ENCODE measurements at regions not wholly inside any gene's neighbourhood (a gene's known extent, or its start where the extent isn't known, plus 50 kb on each side); places are given as distances from the start of the nearest gene placed in this dataset.

DNA sequence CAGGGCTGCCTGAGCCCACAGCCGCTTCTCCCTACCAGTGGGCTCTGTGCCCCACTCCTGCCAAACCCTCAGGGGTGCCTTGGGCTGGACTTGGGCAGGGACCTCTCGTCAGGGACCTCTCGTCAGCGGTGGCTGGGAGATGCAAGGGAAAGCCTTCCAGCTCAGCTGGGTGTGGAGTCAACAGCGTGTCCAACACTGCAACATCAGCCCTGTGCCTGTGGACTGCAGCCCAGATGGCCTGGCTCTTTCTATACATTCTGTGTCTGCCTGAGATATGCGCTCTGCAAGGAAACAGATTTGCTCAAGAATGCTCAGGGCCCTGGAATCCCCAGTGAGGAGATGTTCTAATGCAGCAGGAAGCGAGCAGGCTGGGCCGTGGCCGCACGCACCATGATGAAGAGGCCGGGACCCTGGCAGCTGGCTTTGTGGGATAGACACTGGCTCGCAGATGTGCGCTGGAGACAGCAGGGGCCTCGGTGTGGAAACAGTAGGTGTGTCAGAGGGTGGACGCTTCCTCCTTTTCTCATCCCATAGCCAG is 85.0 kb upstream of the COL5A1 start:
- Histone ChIP-seq H3K9ac (ENCODE audit: low read depth, low read length) (no peak overlapping the region), H3K4me2 (ENCODE audit: low read depth, low read length) (no peak overlapping the region), H3K27me3 (ENCODE audit: control insufficient read depth, insufficient read depth, low read length) (no peaks in the 10 kb centered on the region), H3K27ac (ENCODE audit: insufficient read depth, low read length) (no peak overlapping the region), H4K20me1 (ENCODE audit: insufficient read depth, low read length) (no peaks in the 10 kb centered on the region; the same call in 1 of the 2 replicates), H2BK20ac (ENCODE audit: low read depth, low read length) (no peak overlapping the region), H3K14ac (replicated peaks; ENCODE audit: low read depth, low read length) (no peak overlapping the region), H4K91ac (ENCODE audit: insufficient read depth, low read depth, low read length) (no peak overlapping the region), H3K4me1 (ENCODE audit: control insufficient read depth, insufficient read depth, low read length) (peaks cover 28% of the 10 kb centered on the region), H2BK5ac (ENCODE audit: low read depth, low read length, poor library complexity, severe bottlenecking) (no peak overlapping the region), H2AFZ (replicated peaks; ENCODE audit: low read length, poor library complexity) (no peak overlapping the region), H2AK9ac (replicated peaks; ENCODE audit: low read depth, low read length, poor library complexity) (peak overlapping the region; percentile 40), H3K9me1 (ENCODE audit: insufficient read depth, low read length) (peaks cover 8% of the 10 kb centered on the region), H2AK5ac (ENCODE audit: low read depth, low read length) (peak overlapping the region; percentile 39), H3K23ac (ENCODE audit: low read depth, low read length) (no peak overlapping the region), H3K4ac (ENCODE audit: low read depth, low read length) (0 out of 2 replicates have a peak overlapping the region, but pooled peaks have one; percentile 47), H3K79me1 (ENCODE audit: low read depth in 1 of 2, low read length in 2 of 2) (no peaks in the 10 kb centered on the region), H3K18ac (ENCODE audit: low read depth, low read length) (no peak overlapping the region), H2BK120ac (ENCODE audit: low read depth, low read length) (peak overlapping the region; percentile 28; the same call in 1 of the 2 replicates), H4K5ac (ENCODE audit: low read depth, low read length) (no peak overlapping the region), H3K9me3 (ENCODE audit: control insufficient read depth, insufficient read depth, low read length) (no peaks in the 10 kb centered on the region), H3K56ac (ENCODE audit: extremely low read depth, insufficient read depth, low read length) (no peak overlapping the region), H2BK15ac (ENCODE audit: low read depth, low read length) (no peak overlapping the region), H3K4me3 (ENCODE audit: insufficient read depth, low read depth, low read length) (no peak overlapping the region), H3K36me3 (ENCODE audit: control insufficient read depth, insufficient read depth, low read length) (no peaks in the 10 kb centered on the region), H4K8ac (ENCODE audit: low read depth in 2 of 2, low read length in 2 of 2) (no peak overlapping the region)
- DNase-seq (peak; percentile 45), ATAC-seq (ENCODE audit: low read depth) (peak; percentile 18; the same call in 1 of the 2 replicates)
- no TSS peak for BruUV-seq (replicated peaks)
- dilution Hi-C loops (cut with HindIII; ENCODE audit: low sequenced_read_pairs, unreplicated experiment) (no loop called here), in situ Hi-C loops (cut with MboI; ENCODE audit: low sequenced_read_pairs) (no loop called here), intact Hi-C loops (cut with micrococcal nuclease) (no loop called here)
- ChIA-PET POLR2A (ENCODE audit: unreplicated experiment) (no interaction called here), CTCF (no interaction called here)
- no peak for TF ChIP-seq CTCF (conservative IDR thresholded peaks at IDR 0.05; ENCODE audit: low read depth, low read length)
- TF ChIP-seq ELK1 (IDR thresholded peaks at IDR 0.05; ENCODE audit: borderline replicate concordance, low read depth, low read length), result no peak
- TF ChIP-seq FOS (IDR thresholded peaks at IDR 0.05; ENCODE audit: low read depth, low read length), result no peak
- 60% methylated on average over 10 of the region's 15 CpGs; no CpG with 5 or more reads in 1 of the 2 experiments for WGBS, 2 experiments (ENCODE audit: extremely low coverage in 2 of 2, insufficient read length in 1 of 2)

Data from IMR-90 (cell line).